SK-N-DZ (cell line): ENCODE measurements at regions not wholly inside any gene's neighbourhood (a gene's known extent, or its start where the extent isn't known, plus 50 kb on each side); places are given as distances from the start of the nearest gene placed in this dataset.

Source experiments
- DNase-seq: peaks from one replicate; pipeline ENCODE4 v3.0.0-alpha.2; 2015; ENCODE audit warnings: low spot score

DNA sequence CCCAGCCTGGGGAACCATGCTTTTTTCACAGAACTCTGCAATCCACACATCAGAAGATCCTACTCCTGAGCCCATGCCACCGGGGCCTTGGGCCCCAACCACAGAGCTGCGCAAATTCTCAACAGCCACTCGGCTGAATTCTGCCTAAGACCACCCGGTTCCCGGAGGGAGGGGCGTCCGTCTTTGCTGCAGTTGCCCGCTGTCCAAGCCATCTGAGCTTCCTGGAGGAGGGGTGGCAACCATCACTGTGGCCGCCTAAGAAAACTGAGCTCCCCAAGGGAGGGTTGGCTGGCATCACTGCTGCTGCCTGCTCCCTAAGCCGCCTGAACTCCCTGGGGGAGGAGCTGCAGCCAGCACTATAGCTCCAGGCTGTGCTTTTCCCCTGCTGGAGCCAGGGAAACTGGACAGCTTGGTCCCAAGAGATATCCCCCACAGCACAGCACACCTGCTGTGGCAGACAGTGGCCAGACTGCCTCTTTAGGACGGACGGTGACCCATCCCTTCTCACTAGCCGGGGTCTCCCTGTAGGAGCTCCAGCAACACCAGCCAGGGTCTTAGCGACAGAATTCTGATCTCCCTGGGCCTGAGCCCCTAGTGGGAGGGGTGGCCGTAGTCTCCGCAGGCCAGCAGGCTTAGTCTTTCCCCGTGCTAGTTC is 1411.6 kb upstream of the CDH2 start:
- peak; percentile 51 for DNase-seq

DNA sequence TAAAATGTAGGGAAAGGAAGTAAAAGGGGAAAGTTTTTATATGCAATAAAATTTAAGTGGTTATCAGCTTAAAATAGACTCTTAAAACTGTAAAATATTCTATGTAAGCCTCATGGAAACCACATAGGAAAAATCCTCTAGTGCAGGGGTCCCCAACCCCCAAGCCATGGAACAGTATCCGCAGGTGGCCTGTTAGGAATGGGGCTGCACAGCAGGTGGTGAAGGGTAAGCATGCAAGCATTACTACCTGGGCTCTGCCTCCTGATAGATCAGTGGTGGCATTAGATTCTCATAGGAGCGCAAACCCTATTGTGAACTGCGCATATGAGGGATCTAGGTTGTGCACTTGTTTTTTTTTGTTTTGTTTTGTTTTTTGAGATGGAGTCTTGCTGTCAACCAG is 1409.3 kb upstream of the CDH2 start:
- no peak for DNase-seq

DNA sequence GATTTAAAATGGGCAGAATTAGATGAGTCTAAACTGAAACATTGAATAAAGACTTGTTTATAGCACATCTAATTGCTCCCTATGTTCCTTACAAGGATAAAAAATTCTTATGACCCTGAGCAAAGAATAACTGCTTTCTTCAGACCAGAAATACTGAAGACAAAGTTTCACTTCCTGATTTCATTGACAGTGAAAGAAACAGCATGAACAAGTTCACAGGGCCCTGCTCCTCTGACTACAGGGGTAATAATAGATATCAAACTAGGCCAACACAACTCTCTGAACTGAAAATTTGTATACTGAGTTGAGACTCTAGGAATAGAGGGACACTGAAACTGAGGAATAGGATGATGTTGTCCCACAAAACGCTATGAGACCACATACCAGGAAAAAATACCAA is 1383.3 kb upstream of the CDH2 start:
- DNase-seq, result no peak

DNA sequence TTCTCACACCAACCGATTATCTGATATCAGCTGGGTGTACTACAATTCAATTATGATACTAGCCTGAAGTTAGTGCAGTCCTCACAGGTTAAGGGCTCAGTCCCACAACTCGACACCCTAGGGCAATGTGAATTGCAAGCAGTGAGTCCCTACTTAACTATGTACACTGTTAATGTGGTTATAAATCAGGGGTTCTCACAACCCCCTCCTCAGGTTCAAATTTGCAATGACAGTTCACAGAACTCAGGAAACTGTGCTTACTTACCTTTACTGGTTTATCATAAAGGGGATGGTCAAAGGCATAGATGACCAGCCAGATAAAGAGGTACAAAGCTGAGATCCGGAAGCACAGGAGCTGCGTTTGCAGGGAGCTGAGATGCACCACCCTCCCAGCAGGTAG is 1379.1 kb upstream of the CDH2 start:
- DNase-seq, result no peak

DNA sequence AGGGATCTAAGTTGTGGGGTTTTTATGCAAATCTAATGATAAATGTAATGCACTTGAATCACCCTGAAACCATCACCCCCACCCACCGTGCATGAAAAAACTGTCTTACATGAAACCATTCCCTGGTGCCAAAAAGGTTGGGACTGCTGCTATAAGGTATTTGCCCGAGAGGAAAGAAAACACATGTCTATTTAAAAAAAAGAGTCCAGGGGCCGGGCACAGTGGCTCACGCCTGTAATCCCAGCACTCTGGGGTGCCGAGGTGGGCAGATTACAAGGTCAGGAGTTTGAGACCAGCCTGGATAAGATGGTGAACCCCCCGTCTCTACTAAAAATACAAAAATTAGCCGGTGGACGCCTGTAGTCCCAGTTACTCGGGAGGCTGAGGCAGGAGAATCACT is 1372.8 kb upstream of the CDH2 start:
- no peak for DNase-seq

DNA sequence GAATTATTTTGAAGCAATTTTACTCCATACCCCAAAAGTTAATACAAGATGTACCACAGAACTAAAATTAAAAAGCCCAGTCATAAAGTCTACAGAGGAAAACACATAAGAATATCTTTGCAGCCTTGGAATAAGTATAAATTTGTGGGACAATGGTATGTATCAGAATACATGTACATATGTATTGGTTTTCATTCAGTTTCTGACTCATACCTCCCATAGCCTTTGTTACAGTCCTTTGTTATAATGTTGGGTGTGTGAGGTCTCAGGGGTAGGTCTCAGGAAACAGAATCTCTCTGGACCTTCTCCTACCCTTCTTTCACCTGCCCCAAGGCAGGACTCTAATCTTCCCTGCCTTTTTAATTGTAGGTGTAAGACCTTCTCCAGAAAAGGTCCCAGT is 1370.7 kb upstream of the CDH2 start:
- DNase-seq, result no peak

DNA sequence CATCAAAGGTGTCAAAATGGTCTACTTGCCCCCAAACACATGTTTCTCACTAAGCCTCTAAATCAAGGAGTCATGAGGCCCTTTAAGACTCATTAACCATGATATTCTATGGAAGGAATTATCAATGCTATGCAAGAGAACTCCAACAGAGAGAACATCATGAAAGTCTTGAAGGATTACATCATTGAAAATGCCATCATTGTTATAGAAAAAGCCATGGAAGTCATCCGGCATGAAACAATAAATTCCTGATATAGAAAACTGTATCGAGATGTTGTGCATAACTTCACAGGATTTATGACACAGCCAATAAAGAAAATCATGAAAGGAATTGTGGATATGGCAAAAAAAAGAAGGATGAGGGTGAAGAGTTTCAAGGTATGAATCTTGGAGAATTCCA is 1363.6 kb upstream of the CDH2 start:
- no peak for DNase-seq

DNA sequence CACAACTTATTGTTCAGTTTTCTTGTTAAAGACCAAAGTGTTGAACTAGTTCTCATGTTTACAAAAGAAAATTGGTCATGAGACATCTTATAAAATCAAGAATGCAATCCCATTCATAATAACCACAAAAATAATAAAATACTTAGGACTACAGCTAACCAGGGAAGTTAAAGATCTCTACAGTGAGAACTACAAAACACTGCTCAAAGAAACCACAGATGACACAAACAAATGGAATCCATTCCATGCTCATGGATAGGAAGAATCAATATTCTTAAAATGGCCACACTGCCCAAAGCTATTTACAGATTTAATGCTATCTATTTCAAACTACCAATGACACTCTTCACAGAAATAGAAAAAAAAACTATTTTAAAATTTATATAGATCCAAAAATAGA is 1354.8 kb upstream of the CDH2 start:
- DNase-seq, result no peak

DNA sequence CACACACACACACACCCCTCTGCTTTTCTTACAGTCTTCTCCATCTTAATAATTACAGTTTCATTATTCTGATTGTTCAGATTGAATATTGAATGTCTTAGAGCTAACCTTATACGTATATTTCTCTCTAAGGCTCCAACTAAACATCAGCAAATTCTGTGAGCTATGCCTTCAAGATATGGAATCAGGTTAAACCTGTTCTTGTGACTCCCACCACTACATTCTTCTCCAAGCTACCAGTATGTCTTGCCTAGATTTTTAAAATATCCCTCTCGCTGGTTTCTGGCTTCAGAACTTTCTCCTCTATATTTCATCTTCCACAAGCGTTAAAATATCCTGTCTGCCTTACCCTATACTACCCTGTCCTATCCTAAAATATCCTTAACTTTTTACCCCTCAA is 1346.4 kb upstream of the CDH2 start:
- DNase-seq, result no peak

DNA sequence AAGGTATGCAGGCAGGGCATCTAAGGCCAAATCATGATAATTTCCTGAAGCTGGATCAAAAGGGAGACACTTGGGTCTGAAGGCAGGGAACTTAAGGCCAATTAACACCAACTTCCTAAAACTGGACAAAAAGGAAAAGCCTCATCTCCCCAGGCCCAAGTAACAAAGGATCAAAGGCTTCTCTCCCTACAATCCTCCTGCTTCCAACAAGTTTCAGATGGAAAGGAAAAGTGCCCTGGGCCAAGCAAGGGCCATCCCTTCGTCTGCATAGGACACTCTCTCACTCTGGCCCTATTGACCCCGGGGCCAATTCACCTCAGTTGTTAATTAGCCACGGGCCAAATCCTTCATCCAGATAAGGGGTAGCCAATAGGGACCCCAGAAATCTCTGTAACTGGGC is 1335.8 kb upstream of the CDH2 start:
- DNase-seq, result no peak

DNA sequence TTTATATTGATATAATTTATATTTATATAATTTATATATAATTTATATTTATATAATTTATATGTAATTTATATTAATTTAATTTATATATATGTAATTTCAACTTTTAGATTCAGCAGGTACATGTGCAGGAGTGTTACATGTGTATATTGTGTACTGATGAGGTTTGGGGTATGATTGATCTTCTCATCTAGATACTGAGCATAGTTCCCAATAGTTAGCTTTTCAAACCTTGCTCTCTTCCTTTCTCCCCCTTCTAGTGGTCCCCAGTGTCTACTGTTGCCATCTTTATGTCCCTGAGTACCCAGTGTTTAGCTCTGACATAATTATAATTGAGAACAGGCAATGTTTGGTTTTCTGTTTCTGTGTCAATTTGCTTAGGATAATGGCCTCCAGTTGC is 1335.3 kb upstream of the CDH2 start:
- DNase-seq, result peak; percentile 11

DNA sequence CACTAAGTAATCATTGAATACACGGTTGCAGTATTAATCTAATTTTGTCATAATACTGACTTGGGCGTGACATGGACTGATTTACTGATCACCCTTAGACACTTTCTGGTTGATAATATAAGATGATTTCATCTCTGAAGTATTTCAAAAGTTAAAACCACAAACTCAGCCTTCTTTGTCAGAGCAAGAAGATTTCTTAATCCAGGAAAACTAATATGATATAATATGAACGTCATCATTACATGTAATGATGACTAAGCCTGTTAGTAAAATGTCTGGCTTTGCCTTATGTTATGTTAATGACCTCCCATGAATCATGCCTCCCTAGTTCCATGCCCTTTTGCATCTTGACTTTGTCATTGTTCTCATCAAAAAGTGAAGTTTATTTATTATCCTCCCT is 1325.0 kb upstream of the CDH2 start:
- no peak for DNase-seq

DNA sequence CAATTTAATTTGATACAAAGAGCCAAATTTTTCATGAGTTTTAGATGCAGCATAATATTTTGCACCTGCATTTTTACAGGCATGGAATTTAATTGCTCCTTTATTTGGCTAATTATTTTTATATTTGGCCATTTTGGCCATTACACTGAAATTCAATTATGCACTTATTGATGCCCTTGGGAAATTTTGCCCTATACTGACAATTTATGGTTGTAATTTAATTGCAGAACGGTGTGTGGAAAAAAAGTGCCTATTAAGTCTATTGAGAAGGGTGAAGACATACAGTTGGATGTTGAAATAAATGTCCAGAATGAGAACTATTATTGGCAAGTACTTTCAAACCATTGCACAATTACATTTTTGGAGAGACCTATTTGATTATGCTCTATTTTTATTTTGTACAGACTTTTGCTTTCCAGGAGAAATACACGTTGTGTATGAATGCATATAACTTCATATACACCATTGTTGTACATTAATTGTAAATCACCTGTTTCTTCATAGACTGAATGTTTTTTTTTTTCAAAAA is 1319.3 kb upstream of the CDH2 start:
- DNase-seq, result no peak

DNA sequence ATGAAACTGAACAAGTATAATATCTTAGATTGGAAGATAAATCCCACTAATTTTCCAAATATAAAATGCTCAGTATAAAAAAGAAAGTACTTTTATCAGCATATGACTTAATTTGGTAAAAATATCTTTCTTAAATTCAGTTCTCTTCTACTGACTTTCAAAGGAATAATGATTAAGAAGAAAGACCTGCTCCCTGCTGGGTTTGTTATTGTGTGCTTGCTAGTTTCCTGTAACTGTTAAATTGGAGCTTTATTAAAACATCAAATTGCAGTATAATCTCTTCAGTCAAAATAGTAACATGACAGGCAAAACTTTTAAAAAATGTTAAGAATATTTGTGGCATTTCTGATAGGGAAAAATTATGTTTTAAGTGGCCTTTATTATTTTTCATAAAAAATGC is 1317.4 kb upstream of the CDH2 start:
- DNase-seq, result no peak

DNA sequence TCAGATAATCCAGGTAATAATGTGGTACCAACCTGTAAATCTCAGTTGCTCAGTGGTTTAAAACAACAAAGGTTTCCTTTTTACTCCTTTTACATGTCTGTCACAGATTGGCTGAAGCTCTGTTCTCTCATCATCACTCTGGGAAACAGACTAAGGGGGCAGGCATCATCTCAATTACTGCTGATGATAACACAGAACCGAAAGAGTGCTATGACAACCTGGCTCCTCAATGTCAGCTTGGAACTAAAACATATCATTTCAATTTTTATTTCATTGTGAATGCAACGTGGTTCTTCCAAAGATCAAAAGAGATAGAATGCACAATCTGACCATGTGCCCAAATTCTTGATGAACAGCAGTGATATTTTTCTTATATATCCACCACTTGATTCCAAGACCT is 1315.0 kb upstream of the CDH2 start:
- no peak for DNase-seq

DNA sequence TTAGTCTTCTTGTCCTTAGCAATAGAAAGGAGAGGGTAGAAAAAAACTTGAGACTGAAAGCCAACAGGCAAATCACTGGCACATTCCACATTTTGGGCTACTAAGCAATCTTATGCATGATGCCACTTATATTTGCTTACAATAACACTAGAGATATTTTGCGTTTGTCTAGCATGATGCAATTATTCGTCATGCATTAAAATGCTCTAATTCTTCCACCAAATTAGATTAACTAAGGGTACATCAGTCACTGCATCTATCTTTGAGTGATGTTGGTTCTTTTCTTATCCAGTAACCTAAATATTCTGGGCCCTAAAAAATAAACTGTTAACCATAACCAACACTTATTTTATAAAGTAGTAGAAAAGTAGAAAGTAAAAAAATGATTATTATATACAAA is 1311.7 kb upstream of the CDH2 start:
- DNase-seq, result no peak

DNA sequence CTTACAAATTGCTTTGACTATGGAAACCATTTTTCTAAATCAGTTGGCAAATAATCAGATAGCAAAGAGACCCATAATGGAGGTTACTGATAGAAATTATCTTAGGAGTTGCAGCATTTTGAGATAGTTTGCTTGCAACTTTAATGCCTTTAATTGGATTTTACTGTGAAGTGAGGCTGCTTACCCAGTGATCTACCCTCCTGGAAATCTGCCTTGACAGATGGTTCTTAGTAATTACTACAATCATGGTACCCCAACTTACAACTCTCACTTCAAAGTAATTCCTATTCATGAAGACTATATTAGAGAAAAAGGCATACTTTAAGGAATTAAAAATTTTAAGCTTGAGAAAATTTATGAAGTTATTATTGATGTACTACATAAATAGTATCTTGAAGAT is 1288.6 kb upstream of the CDH2 start:
- no peak for DNase-seq

DNA sequence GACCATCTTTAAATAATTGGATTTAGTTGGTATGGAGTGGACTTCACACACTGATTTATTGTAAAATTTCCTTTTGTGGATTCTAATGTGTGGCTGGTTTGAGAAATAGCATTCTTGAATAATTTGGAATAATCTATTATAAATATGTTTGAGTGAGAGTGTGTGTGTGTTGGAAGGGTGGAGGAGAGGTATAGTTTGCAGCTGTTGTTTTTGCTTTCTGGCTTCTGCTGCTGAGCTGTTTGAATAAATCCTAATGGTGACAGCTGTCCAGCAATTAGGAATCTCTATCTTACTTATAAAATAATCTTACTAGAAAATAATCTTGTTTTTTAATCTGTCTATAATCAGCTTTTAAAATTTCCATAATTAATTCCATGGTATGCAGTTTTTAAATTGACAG is 1283.0 kb upstream of the CDH2 start:
- DNase-seq, result no peak

DNA sequence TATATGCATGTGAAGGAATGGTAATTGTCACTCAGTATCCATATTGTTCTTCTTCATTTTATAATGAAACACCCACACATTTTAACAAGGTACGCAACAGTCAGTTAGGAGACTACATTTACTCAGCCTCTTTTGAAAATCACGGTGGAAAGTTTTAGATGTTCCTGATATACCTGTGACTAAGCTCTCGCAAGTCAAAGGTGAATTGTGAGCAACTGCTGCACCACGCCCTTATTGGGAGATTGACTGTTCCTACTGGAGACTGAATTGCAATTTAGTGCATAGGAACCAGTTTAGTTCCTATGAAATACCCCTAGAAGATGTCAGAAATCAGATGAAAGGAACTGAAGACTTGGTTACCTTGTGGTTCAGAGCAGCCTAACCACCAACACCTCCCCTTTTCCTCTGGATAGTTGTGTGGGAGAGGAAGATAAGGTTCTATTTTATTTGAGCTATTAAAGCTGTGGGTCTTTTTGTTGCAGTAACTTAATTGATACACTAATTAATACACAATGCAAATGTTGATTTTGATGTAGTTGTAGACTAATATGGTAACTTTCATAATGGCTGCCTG is 1280.5 kb upstream of the CDH2 start:
- DNase-seq, result no peak

DNA sequence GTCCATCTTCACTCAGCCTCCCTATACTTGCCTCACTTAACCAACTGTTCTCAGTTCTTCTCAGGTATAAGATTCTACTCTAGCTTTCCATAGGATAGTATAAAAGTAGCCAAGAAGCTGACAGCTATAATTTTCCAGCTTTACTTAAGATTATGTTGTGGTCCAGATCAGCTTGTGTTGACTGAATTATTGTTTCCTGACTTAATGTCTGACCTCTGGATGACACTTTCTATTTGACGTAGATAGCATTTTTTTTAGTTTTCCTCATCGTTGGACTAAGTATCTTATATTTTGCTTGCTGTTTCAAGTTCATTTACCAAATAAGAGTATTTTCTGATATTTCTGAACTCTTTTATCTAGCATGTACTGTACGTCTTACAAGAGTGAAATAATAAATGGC is 1272.5 kb upstream of the CDH2 start:
- no peak for DNase-seq

DNA sequence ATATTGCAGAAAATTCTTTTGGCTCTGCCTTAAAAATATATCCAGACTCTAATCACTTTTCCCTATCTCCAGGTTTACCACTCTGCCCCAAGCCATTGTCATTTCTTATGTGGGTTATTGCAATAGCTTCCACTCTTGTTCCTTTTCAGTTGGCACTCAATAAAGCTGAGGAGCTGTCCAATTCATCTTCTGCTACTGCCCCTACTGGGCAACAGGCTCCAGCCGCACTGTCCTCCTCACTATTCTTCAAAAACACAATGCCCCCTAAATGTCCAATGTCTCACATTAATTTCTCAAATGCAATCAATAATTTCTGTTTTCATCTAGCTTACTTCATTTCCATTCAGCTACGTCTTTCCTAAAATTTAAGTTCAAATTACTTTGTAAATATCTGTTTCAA is 1262.5 kb upstream of the CDH2 start:
- no peak for DNase-seq

DNA sequence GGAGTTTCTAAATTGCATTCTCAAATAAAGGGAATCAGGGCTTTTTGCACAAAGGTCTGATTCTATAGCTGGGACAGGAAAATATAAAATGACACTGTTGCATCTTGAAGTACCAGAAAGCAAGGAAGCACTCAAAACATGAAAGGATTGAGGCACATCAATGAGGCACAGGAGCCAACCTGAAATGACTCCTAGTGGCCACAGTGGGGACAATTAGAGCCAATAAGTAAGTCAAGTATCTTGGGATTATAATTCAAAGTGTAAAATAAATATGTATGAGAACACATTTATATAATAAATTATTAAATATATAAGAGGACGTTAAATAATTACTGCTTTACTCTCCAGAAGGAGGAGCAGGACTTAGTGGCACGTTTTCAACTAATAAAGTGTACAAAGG is 1259.5 kb upstream of the CDH2 start:
- DNase-seq, result no peak

DNA sequence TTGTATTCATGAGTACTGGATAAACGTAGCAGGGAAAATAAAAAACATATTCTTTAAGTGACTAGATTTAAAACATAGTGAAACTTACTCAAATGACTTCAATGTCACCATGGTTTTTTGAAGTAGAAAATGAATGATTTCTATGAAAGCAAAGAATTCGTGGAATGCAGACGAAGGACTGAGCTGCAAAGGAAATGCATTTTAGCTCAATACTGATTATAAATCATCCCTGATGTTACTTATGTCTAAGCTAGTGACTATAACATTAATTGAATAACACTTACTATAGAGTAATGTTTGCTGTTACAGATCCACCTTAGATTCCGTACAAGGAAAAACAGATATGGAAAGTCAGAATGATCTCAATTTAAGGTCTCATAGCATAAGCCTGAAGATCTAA is 1257.7 kb upstream of the CDH2 start:
- no peak for DNase-seq

DNA sequence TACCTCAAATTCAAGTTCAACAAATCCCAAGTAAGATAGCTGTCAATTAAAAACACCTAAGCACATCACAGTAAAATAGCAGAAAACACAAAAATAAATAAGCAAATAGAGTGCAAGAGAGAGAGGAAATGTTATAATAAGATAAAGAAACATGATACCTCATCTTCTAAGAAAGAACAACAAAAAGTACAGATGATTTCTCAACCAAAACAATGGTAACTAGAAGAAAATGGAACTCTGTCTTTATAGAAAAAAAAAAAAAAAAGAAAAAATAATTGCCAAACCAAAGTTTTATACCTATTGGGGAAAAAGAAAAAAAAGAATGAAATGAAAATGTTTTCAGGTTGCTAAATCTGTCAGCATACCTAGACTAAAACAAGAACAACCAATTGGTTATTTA is 1253.5 kb upstream of the CDH2 start:
- no peak for DNase-seq
